ENCODE measurements at regions not wholly inside any gene's neighbourhood (a gene's known extent, or its start where the extent isn't known, plus 50 kb on each side); places are given as distances from the start of the nearest gene placed in this dataset.
A peak's percentile ranks its signal among the peaks of the same experiment; 100 is the strongest.

- TF ChIP-seq ZNF221 (tag by site-specific recombination; IDR thresholded peaks at IDR 0.05; ENCODE audit: borderline replicate concordance), result no peak
- TF ChIP-seq KLF9 (tag by site-specific recombination; IDR thresholded peaks at IDR 0.05; ENCODE audit: low read depth), result 0 out of 2 replicates have a peak, but pooled peaks have one; percentile 11
- no peak for TF ChIP-seq ZNF324 (tag by site-specific recombination; IDR thresholded peaks at IDR 0.05)
- peak; percentile 32; the same call in 1 of the 2 replicates for TF ChIP-seq ZBTB20 (tag by site-specific recombination; IDR thresholded peaks at IDR 0.05)
- no peak for TF ChIP-seq ZNF133 (tag by site-specific recombination; IDR thresholded peaks at IDR 0.05)
- no peak for TF ChIP-seq ZNF792 (tag by site-specific recombination; IDR thresholded peaks at IDR 0.05)
- TF ChIP-seq ZNF37A (tag by site-specific recombination; IDR thresholded peaks at IDR 0.05), result no peak
- TF ChIP-seq GLIS2 (tag by site-specific recombination; IDR thresholded peaks at IDR 0.05), result no peak; the same call in none of the 2 replicates
- TF ChIP-seq CTCF (tag by site-specific recombination; IDR thresholded peaks at IDR 0.05), result peak; percentile 51
- TF ChIP-seq ZNF692 (tag by site-specific recombination; IDR thresholded peaks at IDR 0.05), result peak; percentile 94
- TF ChIP-seq KLF10 (tag by site-specific recombination; IDR thresholded peaks at IDR 0.05), result no peak
- no peak for TF ChIP-seq ZNF416 (tag by site-specific recombination; IDR thresholded peaks at IDR 0.05)
- TF ChIP-seq ZNF777 (tag by site-specific recombination; IDR thresholded peaks at IDR 0.05; ENCODE audit: borderline replicate concordance), result peak; percentile 58; the same call in 1 of the 2 replicates
- TF ChIP-seq YY1 (tag by site-specific recombination; IDR thresholded peaks at IDR 0.05), result peak; percentile 26; the same call in 1 of the 2 replicates
- no peak for TF ChIP-seq PRDM4 (tag by site-specific recombination; IDR thresholded peaks at IDR 0.05)
- TF ChIP-seq ZNF311 (tag by site-specific recombination; IDR thresholded peaks at IDR 0.05; ENCODE audit: borderline replicate concordance), result no peak
- TF ChIP-seq ZNF280D (tag by site-specific recombination; IDR thresholded peaks at IDR 0.05), result no peak
- no peak; the same call in 1 of the 2 replicates for TF ChIP-seq ZBTB10 (tag by site-specific recombination; IDR thresholded peaks at IDR 0.05)
- no peak for TF ChIP-seq PRDM1 (tag by site-specific recombination; IDR thresholded peaks at IDR 0.05)
- no peak for TF ChIP-seq ZBTB6 (tag by site-specific recombination; IDR thresholded peaks at IDR 0.05)
- TF ChIP-seq PRDM10 (tag by site-specific recombination; IDR thresholded peaks at IDR 0.05), result peak; percentile 88
Measured at GRCh38 chr18:55779691-55780585, 191.9 kb upstream of the TCF4 start (continued).
